Mesenchymal stem cell (in vitro differentiated cells and primary cell): ENCODE measurements at regions not wholly inside any gene's neighbourhood (a gene's known extent, or its start where the extent isn't known, plus 50 kb on each side); places are given as distances from the start of the nearest gene placed in this dataset.

Source experiments
- DNase-seq: peaks from one replicate; pipeline ENCODE4 v3.0.0-alpha.2; 2013
- H2AFZ ChIP-seq: one replicate; pipeline ENCODE4 v1.6.1; 2013; ENCODE audit warnings: low read depth, mild to moderate bottlenecking, control low read depth, inconsistent platforms, low read length, moderate library complexity
- H2AK5ac ChIP-seq: 2 replicates; pipeline ENCODE4 v1.6.1; 2013; ENCODE audit warnings: low read length, moderate library complexity, mild to moderate bottlenecking, inconsistent platforms; ENCODE audit not compliant: severe bottlenecking
- H2BK120ac ChIP-seq: one replicate; pipeline ENCODE4 v1.6.1; 2013; ENCODE audit warnings: low read depth, mild to moderate bottlenecking, inconsistent platforms, low read length, moderate library complexity
- H2BK12ac ChIP-seq, 2 experiments: one replicate each; pipeline ENCODE4 v1.6.1; 2013; ENCODE audit warnings: inconsistent platforms in 2 of 2, low read length in 2 of 2, mild to moderate bottlenecking in 2 of 2, moderate library complexity in 2 of 2, control low read depth in 1 of 2
- H2BK15ac ChIP-seq: one replicate; pipeline ENCODE4 v1.6.1; 2013; ENCODE audit warnings: mild to moderate bottlenecking, low read depth, inconsistent platforms; ENCODE audit not compliant: poor library complexity, severe bottlenecking
- H2BK5ac ChIP-seq: 2 replicates; pipeline ENCODE4 v1.6.1; 2013; ENCODE audit warnings: low read depth, mild to moderate bottlenecking, low read length, control low read depth, inconsistent platforms; ENCODE audit not compliant: poor library complexity, severe bottlenecking
- H3K14ac ChIP-seq, 2 experiments: one replicate each; pipeline ENCODE4 v1.6.1; 2013; ENCODE audit warnings: inconsistent platforms in 2 of 2, low read length in 2 of 2, control low read depth in 1 of 2, mild to moderate bottlenecking in 1 of 2, moderate library complexity in 1 of 2
- H3K18ac ChIP-seq, 2 experiments: one replicate each; pipeline ENCODE4 v1.6.1; 2013; ENCODE audit warnings: inconsistent platforms in 2 of 2, low read length in 2 of 2, control low read depth in 1 of 2, low read depth in 1 of 2, mild to moderate bottlenecking in 1 of 2
- H3K23ac ChIP-seq, 2 experiments: one replicate each; pipeline ENCODE4 v1.6.1; 2013; ENCODE audit warnings: inconsistent platforms in 2 of 2, low read length in 2 of 2, mild to moderate bottlenecking in 2 of 2, moderate library complexity in 2 of 2, control low read depth in 1 of 2
- H3K27ac ChIP-seq: 2 replicates; pipeline ENCODE4 v1.5.1; 2013; ENCODE audit warnings: mild to moderate bottlenecking, moderate library complexity, low read length, control low read depth, inconsistent platforms; ENCODE audit not compliant: poor library complexity, severe bottlenecking
- H3K27me3 ChIP-seq, 2 experiments: 2 replicates each; pipeline versions ENCODE4 v1.6.1 to v1.7.0; 2013; ENCODE audit warnings: low read length in 2 of 2, mild to moderate bottlenecking in 2 of 2, moderate library complexity in 2 of 2, control low read depth in 1 of 2, inconsistent platforms in 1 of 2; ENCODE audit not compliant: control insufficient read depth in 1 of 2, insufficient read depth in 1 of 2
- H3K36me3 ChIP-seq, 2 experiments: 2 replicates each; pipeline versions ENCODE4 v1.6.1 to v1.7.0; 2013; ENCODE audit warnings: low read length in 2 of 2, control low read depth in 1 of 2, inconsistent platforms in 1 of 2, low read depth in 1 of 2, mild to moderate bottlenecking in 1 of 2; ENCODE audit not compliant: insufficient read depth in 2 of 2, control insufficient read depth in 1 of 2
- H3K4ac ChIP-seq, 2 experiments: one replicate each; pipeline ENCODE4 v1.6.1; 2013; ENCODE audit warnings: inconsistent platforms in 2 of 2, low read length in 2 of 2, mild to moderate bottlenecking in 2 of 2, moderate library complexity in 2 of 2, control low read depth in 1 of 2, low read depth in 1 of 2
- H3K4me1 ChIP-seq: 2 replicates; pipeline ENCODE4 v1.6.1; 2013; ENCODE audit warnings: low read depth, low read length, control low read depth; ENCODE audit not compliant: control insufficient read depth, insufficient read depth
- H3K4me2 ChIP-seq: 2 replicates; pipeline ENCODE4 v1.6.1; 2013; ENCODE audit warnings: low read length, mild to moderate bottlenecking, inconsistent platforms; ENCODE audit not compliant: poor library complexity, severe bottlenecking
- H3K4me3 ChIP-seq, 2 experiments: 2 replicates each; pipeline versions ENCODE4 v1.5.1 to v1.7.0; 2013; ENCODE audit warnings: low read length in 2 of 2, mild to moderate bottlenecking in 2 of 2, control low read depth in 1 of 2, low read depth in 1 of 2; ENCODE audit not compliant: insufficient read depth in 1 of 2
- H3K79me1 ChIP-seq: replicated peaks from 2 replicates; pipeline ENCODE4 v1.6.1; 2013; ENCODE audit warnings: mild to moderate bottlenecking, control low read depth, low read length, inconsistent platforms; ENCODE audit not compliant: poor library complexity, severe bottlenecking
- H3K9ac ChIP-seq: 2 replicates; pipeline ENCODE4 v1.7.0; 2013; ENCODE audit warnings: mild to moderate bottlenecking, low read length, moderate library complexity
- H3K9me3 ChIP-seq: 2 replicates; pipeline ENCODE4 v1.7.0; 2013; ENCODE audit warnings: mild to moderate bottlenecking, low read length; ENCODE audit not compliant: control insufficient read depth
- H4K8ac ChIP-seq: one replicate; pipeline ENCODE4 v1.6.1; 2013; ENCODE audit warnings: inconsistent platforms, mild to moderate bottlenecking, low read length, moderate library complexity
- H4K91ac ChIP-seq: one replicate; pipeline ENCODE4 v1.6.1; 2013; ENCODE audit warnings: mild to moderate bottlenecking, low read length, inconsistent platforms
- WGBS: methylation state at CpG from one replicate; pipeline ENCODE4 v1.1.7; 2013; ENCODE audit warnings: mixed read lengths; 5-methylcytosine and 5-hydroxymethylcytosine counted together

DNA sequence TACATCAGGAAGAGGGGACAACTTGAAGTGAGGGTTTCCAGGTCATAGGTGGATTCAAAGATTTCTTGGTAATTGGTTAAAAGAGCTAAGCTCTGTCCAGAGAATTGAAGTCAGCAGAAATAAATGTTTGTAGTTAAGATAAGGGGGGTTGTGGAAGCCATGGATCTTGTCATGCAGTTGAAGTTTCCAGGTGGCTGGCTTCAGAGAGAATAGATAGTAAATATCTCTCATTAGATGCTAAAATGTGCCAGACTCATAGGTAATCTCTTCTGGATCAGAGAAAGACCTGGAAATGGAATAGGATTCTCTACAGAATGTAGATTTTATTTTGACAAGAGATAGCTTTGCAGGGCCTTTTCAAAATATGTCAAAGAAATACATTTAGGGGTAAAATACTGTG is 491.7 kb downstream of the PRR16 start:
- Histone ChIP-seq H2BK120ac (no peak overlapping the region), H2AK5ac (no peak overlapping the region), H3K36me3 (no peaks in the 10 kb centered on the region), H2BK5ac (no peak overlapping the region), H2AFZ (no peak overlapping the region), H3K4me1 (no peaks in the 10 kb centered on the region), H3K4me3 (no peak overlapping the region), H3K4me2 (no peak overlapping the region), H3K79me1 (no peaks in the 10 kb centered on the region), H3K23ac (no peak overlapping the region), H3K4ac (no peak overlapping the region), H2BK12ac (no peak overlapping the region), H3K9me3 (peaks cover 16% of the 10 kb centered on the region), H3K27me3 (no peaks in the 10 kb centered on the region), H3K27ac (no peak overlapping the region), H4K91ac (no peak overlapping the region), H4K8ac (no peak overlapping the region), H3K9ac (no peak overlapping the region), H3K14ac (no peak overlapping the region), H2BK15ac (no peak overlapping the region), H3K18ac (no peak overlapping the region)
- no peak for DNase-seq

DNA sequence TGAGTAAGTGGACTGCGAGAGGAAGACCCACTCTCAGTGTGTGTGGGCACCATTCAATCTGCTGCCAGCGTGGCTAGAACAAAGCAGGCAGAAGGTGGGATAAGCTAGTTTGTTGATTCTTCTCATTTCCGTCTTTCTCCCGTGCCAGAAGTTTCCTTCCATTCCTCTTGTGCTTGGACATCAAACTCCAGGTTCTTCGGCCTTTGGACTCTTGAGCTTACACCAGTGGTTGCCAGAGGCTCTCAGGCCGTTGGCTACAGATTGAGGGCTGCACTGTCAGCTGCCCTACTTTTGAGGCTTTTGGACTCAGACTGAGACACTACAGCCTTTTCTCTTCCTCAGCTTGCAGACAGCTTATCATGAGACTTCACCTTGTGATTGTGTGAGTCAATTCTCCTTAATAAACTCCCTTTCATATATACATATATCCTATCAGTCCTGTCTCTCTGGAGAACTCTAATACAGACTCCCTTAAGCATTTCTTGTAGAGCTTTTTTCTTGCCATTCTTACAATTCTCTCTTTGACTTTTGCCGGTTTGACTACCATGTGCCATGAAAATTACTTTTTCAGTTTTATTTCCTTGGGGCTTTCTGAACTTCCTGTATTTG is 494.9 kb downstream of the PRR16 start:
- Histone ChIP-seq H3K9ac (no peak overlapping the region), H3K27me3 (no peaks in the 10 kb centered on the region), H3K27ac (no peak overlapping the region), H2AK5ac (no peak overlapping the region), H2BK5ac (no peak overlapping the region), H2BK120ac (no peak overlapping the region), H3K18ac (no peak overlapping the region), H3K4me3 (no peak overlapping the region), H3K4ac (no peak overlapping the region), H3K14ac (no peak overlapping the region), H3K79me1 (no peaks in the 10 kb centered on the region), H4K91ac (no peak overlapping the region), H3K9me3 (peaks cover 7% of the 10 kb centered on the region), H2BK15ac (peak overlapping the region; percentile 48), H4K8ac (no peak overlapping the region), H3K4me2 (no peak overlapping the region), H3K4me1 (no peaks in the 10 kb centered on the region), H3K36me3 (no peaks in the 10 kb centered on the region), H2BK12ac (no peak overlapping the region), H3K23ac (no peak overlapping the region), H2AFZ (no peak overlapping the region)
- WGBS, result 88% methylated on average over 7 of the region's 7 CpGs
- DNase-seq, result no peak

DNA sequence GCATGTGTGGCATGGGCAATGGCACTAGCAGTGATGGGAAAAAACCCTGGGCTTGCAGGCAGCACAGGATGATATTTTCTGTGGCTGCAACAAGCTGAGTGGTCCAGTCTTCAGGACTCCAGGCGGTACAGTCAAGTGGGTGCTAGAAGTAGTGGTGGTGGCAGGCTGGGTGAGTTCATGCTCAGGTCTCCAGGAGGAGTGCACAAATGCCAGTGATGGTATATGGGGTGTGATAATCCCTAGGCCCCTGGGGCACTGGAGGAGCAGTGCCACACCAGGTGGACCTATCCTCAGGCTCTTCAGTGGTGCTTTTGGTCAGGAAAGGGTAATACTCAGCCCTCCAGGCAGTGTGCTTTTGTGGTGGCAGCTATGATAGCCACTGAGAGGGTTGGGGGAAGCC is 496.4 kb downstream of the PRR16 start:
- WGBS, result 96% methylated on average over 1 of the region's 1 CpG
- Histone ChIP-seq H2AFZ (no peak overlapping the region), H2BK15ac (no peak overlapping the region), H2BK120ac (no peak overlapping the region), H3K27me3 (no peaks in the 10 kb centered on the region), H3K18ac (no peak overlapping the region), H3K4me3 (no peak overlapping the region), H4K8ac (no peak overlapping the region), H3K36me3 (no peaks in the 10 kb centered on the region), H3K9ac (no peak overlapping the region), H3K9me3 (peaks cover 7% of the 10 kb centered on the region), H3K4me1 (no peaks in the 10 kb centered on the region), H4K91ac (peak overlapping the region; percentile 50), H3K27ac (no peak overlapping the region), H3K79me1 (no peaks in the 10 kb centered on the region), H2BK12ac (no peak overlapping the region), H3K4ac (no peak overlapping the region), H2AK5ac (no peak overlapping the region), H3K14ac (no peak overlapping the region), H2BK5ac (no peak overlapping the region), H3K4me2 (no peak overlapping the region), H3K23ac (no peak overlapping the region)
- no peak for DNase-seq

DNA sequence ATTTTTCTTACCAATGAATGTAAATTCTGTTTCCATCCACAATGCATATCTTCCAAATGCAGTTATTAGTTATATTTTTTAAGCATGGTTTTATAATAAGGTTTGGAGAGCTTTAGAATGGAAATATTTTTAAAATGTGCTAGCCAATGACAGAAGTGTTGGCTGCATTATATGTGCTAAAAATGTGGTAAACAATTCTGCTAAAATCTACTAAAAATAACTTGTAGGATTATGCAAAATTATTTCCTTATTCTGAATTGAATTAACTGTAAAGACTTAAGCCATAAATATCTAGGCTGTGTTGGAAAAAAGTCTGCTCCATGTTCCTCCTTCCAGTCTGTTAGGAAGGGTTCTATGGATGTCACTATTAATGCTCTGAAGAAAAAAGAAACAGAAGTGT is 503.3 kb downstream of the PRR16 start:
- Histone ChIP-seq H3K14ac (no peak overlapping the region), H3K4ac (no peak overlapping the region), H3K4me1 (no peaks in the 10 kb centered on the region), H3K4me2 (no peak overlapping the region), H2BK15ac (no peak overlapping the region), H4K91ac (no peak overlapping the region), H4K8ac (no peak overlapping the region), H3K18ac (no peak overlapping the region), H3K23ac (no peak overlapping the region), H3K36me3 (no peaks in the 10 kb centered on the region), H2BK12ac (no peak overlapping the region), H3K27me3 (no peaks in the 10 kb centered on the region), H2AFZ (no peak overlapping the region), H2AK5ac (no peak overlapping the region), H3K9ac (no peak overlapping the region), H3K9me3 (no peaks in the 10 kb centered on the region), H2BK5ac (no peak overlapping the region), H2BK120ac (no peak overlapping the region), H3K27ac (no peak overlapping the region), H3K4me3 (no peak overlapping the region), H3K79me1 (no peaks in the 10 kb centered on the region)
- no peak for DNase-seq
